GM19324 (cell line): ENCODE measurements at regions not wholly inside any gene's neighbourhood (a gene's known extent, or its start where the extent isn't known, plus 50 kb on each side); places are given as distances from the start of the nearest gene placed in this dataset.

ENCODE experiments used
- ATAC-seq: cut with Tn5 transposase; IDR thresholded peaks from one replicate; pipeline ENCODE4 v1.9.1; 2021; ENCODE audit warnings: mild to moderate bottlenecking, moderate library complexity; ENCODE audit not compliant: unreplicated experiment, low FRiP score

- no peak for ATAC-seq
Observed at GRCh38 chr3:56876916-56877315, 75.2 kb upstream of the ARHGEF3 start.

GRCh38 chr3:56874269-56874668 lies 72.5 kb upstream of the ARHGEF3 start:
- ATAC-seq = no peak

GRCh38 chr3:56870436-56870835 lies 68.7 kb upstream of the ARHGEF3 start:
- no peak for ATAC-seq

- no peak for ATAC-seq
Observed at GRCh38 chr3:56869157-56869889, 67.6 kb upstream of the ARHGEF3 start.

- ATAC-seq = no peak
Observed at GRCh38 chr3:56868706-56869105, 67.0 kb upstream of the ARHGEF3 start.

- no peak for ATAC-seq
Observed at GRCh38 chr3:56867671-56868070, 65.9 kb upstream of the ARHGEF3 start.

GRCh38 chr3:56864918-56865524 lies 63.3 kb upstream of the ARHGEF3 start:
- ATAC-seq = no peak

GRCh38 chr3:56864090-56864489 lies 62.3 kb upstream of the ARHGEF3 start:
- ATAC-seq = no peak

- ATAC-seq = no peak
Observed at GRCh38 chr3:56862352-56863062, 60.8 kb upstream of the ARHGEF3 start.

- no peak for ATAC-seq
Observed at GRCh38 chr3:56861511-56861910, 59.8 kb upstream of the ARHGEF3 start.

- no peak for ATAC-seq
Observed at GRCh38 chr3:56860939-56861338, 59.2 kb upstream of the ARHGEF3 start.

GRCh38 chr3:56860351-56860750 lies 58.6 kb upstream of the ARHGEF3 start:
- ATAC-seq = no peak

GRCh38 chr3:56858331-56858730 lies 56.6 kb upstream of the ARHGEF3 start:
- no peak for ATAC-seq

GRCh38 chr3:56857178-56857577 lies 55.4 kb upstream of the ARHGEF3 start:
- ATAC-seq = no peak

GRCh38 chr3:56856752-56857151 lies 55.0 kb upstream of the ARHGEF3 start:
- ATAC-seq = no peak

- no peak for ATAC-seq
Observed at GRCh38 chr3:56855856-56856512, 54.2 kb upstream of the ARHGEF3 start.

GRCh38 chr3:56854856-56855611 lies 53.3 kb upstream of the ARHGEF3 start:
- no peak for ATAC-seq

GRCh38 chr3:56851966-56852884 lies 50.5 kb upstream of the ARHGEF3 start:
- no peak for ATAC-seq
